Astrocyte (in vitro differentiated cells and primary cell): ENCODE measurements at regions not wholly inside any gene's neighbourhood (a gene's known extent, or its start where the extent isn't known, plus 50 kb on each side); places are given as distances from the start of the nearest gene placed in this dataset.

Experiments
- DNase-seq: peaks from one replicate; pipeline ENCODE4 v3.0.0-alpha.2; 2010; ENCODE audit warnings: low read depth
- FAIRE-seq: peaks from 2 replicates; lab custom pipeline; 2011; peaks lifted over from hg19 to GRCh38; lab: Jason Lieb, UNC
- H2AFZ ChIP-seq: 2 replicates; pipeline ENCODE4 v1.6.0; 2012; ENCODE audit warnings: low read depth, low read length, inconsistent platforms
- H3K27ac ChIP-seq: 2 replicates; pipeline ENCODE4 v1.5.1; 2011; ENCODE audit warnings: low read depth, low read length, inconsistent platforms
- H3K27me3 ChIP-seq: 2 replicates; pipeline ENCODE4 v1.6.0; 2011; ENCODE audit warnings: low read length, inconsistent platforms; ENCODE audit not compliant: insufficient read depth
- H3K36me3 ChIP-seq: 2 replicates; pipeline ENCODE4 v1.5.1; 2011; ENCODE audit warnings: low read length, inconsistent platforms; ENCODE audit not compliant: insufficient read depth
- H3K4me1 ChIP-seq: 2 replicates; pipeline ENCODE4 v1.5.1; 2011; ENCODE audit warnings: low read length, inconsistent platforms; ENCODE audit not compliant: insufficient read depth
- H3K4me2 ChIP-seq: 2 replicates; pipeline ENCODE4 v1.6.0; 2012; ENCODE audit warnings: low read length, inconsistent platforms
- H3K4me3 ChIP-seq: 2 replicates; pipeline ENCODE4 v1.5.1; 2011; ENCODE audit warnings: low read depth, mild to moderate bottlenecking, low read length, inconsistent platforms; ENCODE audit not compliant: insufficient read depth
- H3K79me2 ChIP-seq: 2 replicates; pipeline ENCODE4 v1.6.0; 2012; ENCODE audit warnings: mild to moderate bottlenecking, low read length, inconsistent platforms; ENCODE audit not compliant: insufficient read depth
- H3K9ac ChIP-seq: 2 replicates; pipeline ENCODE4 v1.6.0; 2012; ENCODE audit warnings: mild to moderate bottlenecking, low read length, inconsistent platforms
- H3K9me3 ChIP-seq: 2 replicates; pipeline ENCODE4 v1.5.1; 2012; ENCODE audit warnings: low read depth, mild to moderate bottlenecking, low read length, inconsistent platforms; ENCODE audit not compliant: insufficient read depth
- H4K20me1 ChIP-seq: 2 replicates; pipeline ENCODE4 v1.6.0; 2012; ENCODE audit warnings: low read length, inconsistent platforms; ENCODE audit not compliant: insufficient read depth
- H3K27ac Mint-ChIP-seq: one replicate; pipeline ENCODE4 v1.8.0; 2021; ENCODE audit warnings: mild to moderate bottlenecking, mixed read lengths; ENCODE audit not compliant: unreplicated experiment
- H3K27me3 Mint-ChIP-seq: one replicate; pipeline ENCODE4 v1.8.0; 2021; ENCODE audit warnings: low read depth, mixed read lengths; ENCODE audit not compliant: unreplicated experiment
- H3K36me3 Mint-ChIP-seq: one replicate; pipeline ENCODE4 v1.8.0; 2021; ENCODE audit warnings: low read depth, mixed read lengths; ENCODE audit not compliant: unreplicated experiment
- H3K4me1 Mint-ChIP-seq: one replicate; pipeline ENCODE4 v1.8.0; 2021; ENCODE audit warnings: low read depth, mixed read lengths; ENCODE audit not compliant: unreplicated experiment
- H3K4me3 Mint-ChIP-seq: one replicate; pipeline ENCODE4 v1.8.0; 2021; ENCODE audit warnings: mild to moderate bottlenecking, moderate library complexity, mixed read lengths; ENCODE audit not compliant: unreplicated experiment
- H3K9me3 Mint-ChIP-seq: one replicate; pipeline ENCODE4 v1.8.0; 2021; ENCODE audit warnings: mild to moderate bottlenecking, mixed read lengths; ENCODE audit not compliant: unreplicated experiment
- CTCF ChIP-seq: IDR thresholded peaks from 2 replicates; pipeline ENCODE4 v1.5.1; 2011; ENCODE audit warnings: low read depth, mild to moderate bottlenecking, inconsistent platforms, low read length, moderate library complexity; ENCODE audit not compliant: insufficient read depth
- EZH2 ChIP-seq: IDR thresholded peaks from 2 replicates; pipeline ENCODE4 v1.6.1; 2012; ENCODE audit warnings: mild to moderate bottlenecking, low read length, inconsistent platforms; ENCODE audit not compliant: insufficient read depth

- H3K4me3 ChIP-seq: no peak overlapping the region
- TF ChIP-seq EZH2 (no peak), CTCF (no peak)
- Mint-ChIP-seq H3K36me3 (no peaks in the 10 kb centered on the region), H3K27ac (no peak overlapping the region), H3K4me1 (peaks cover 7% of the 10 kb centered on the region), H3K27me3 (peaks cover 4% of the 10 kb centered on the region), H3K4me3 (no peak overlapping the region), H3K9me3 (no peaks in the 10 kb centered on the region)
- no peaks in the 10 kb centered on the region for H3K79me2 ChIP-seq
- H3K4me1 ChIP-seq: peaks cover 2% of the 10 kb centered on the region
- peaks cover 4% of the 10 kb centered on the region for H3K9me3 ChIP-seq
- H3K27ac ChIP-seq: no peak overlapping the region
- no peak overlapping the region for H3K9ac ChIP-seq
- H2AFZ ChIP-seq: no peak overlapping the region
- DNase-seq: no peak
- no peak overlapping the region for H3K4me2 ChIP-seq
- peaks cover 7% of the 10 kb centered on the region for H3K27me3 ChIP-seq
- H4K20me1 ChIP-seq: no peaks in the 10 kb centered on the region
- no peaks in the 10 kb centered on the region for H3K36me3 ChIP-seq
- FAIRE-seq: no peak
These were observed 147.4 kb downstream of the CXCL12 start for GRCh38 chr10:44237364-44238049.

GRCh38 chr10:44235363-44235762 lies 149.5 kb downstream of the CXCL12 start:
- no peaks in the 10 kb centered on the region for H3K36me3 ChIP-seq
- Mint-ChIP-seq H3K4me1 (peaks cover 6% of the 10 kb centered on the region), H3K27me3 (peaks cover 4% of the 10 kb centered on the region), H3K9me3 (peaks cover 6% of the 10 kb centered on the region), H3K36me3 (peaks cover 2% of the 10 kb centered on the region), H3K4me3 (no peak overlapping the region), H3K27ac (no peak overlapping the region)
- no peak overlapping the region for H3K4me2 ChIP-seq
- FAIRE-seq (no peak), DNase-seq (no peak)
- no peaks in the 10 kb centered on the region for H3K9me3 ChIP-seq
- H3K27me3 ChIP-seq: peaks cover 7% of the 10 kb centered on the region
- H4K20me1 ChIP-seq: no peaks in the 10 kb centered on the region
- no peak overlapping the region for H3K4me3 ChIP-seq
- TF ChIP-seq EZH2: no peak
- TF ChIP-seq CTCF: no peak
- H3K4me1 ChIP-seq: peaks cover 2% of the 10 kb centered on the region
- H2AFZ ChIP-seq: no peak overlapping the region
- no peak overlapping the region for H3K27ac ChIP-seq
- no peaks in the 10 kb centered on the region for H3K79me2 ChIP-seq
- H3K9ac ChIP-seq: no peak overlapping the region

- peaks cover 3% of the 10 kb centered on the region for H3K27me3 Mint-ChIP-seq
- no peak overlapping the region for H3K27ac Mint-ChIP-seq
- Histone ChIP-seq H3K4me3 (no peak overlapping the region), H3K27me3 (peaks cover 7% of the 10 kb centered on the region), H3K9me3 (no peaks in the 10 kb centered on the region), H3K4me2 (no peak overlapping the region), H2AFZ (no peak overlapping the region), H4K20me1 (no peaks in the 10 kb centered on the region), H3K36me3 (no peaks in the 10 kb centered on the region), H3K27ac (no peak overlapping the region), H3K79me2 (no peaks in the 10 kb centered on the region), H3K9ac (no peak overlapping the region), H3K4me1 (peaks cover 2% of the 10 kb centered on the region)
- peaks cover 6% of the 10 kb centered on the region for H3K4me1 Mint-ChIP-seq
- H3K4me3 Mint-ChIP-seq: no peak overlapping the region
- FAIRE-seq (no peak), DNase-seq (peak; percentile 27)
- H3K36me3 Mint-ChIP-seq: peaks cover 2% of the 10 kb centered on the region
- TF ChIP-seq EZH2: no peak
- TF ChIP-seq CTCF: no peak
- H3K9me3 Mint-ChIP-seq: peaks cover 8% of the 10 kb centered on the region
These were observed 150.4 kb downstream of the CXCL12 start for GRCh38 chr10:44234483-44234875.
